GM10248 (cell line): ENCODE measurements at regions not wholly inside any gene's neighbourhood (a gene's known extent, or its start where the extent isn't known, plus 50 kb on each side); places are given as distances from the start of the nearest gene placed in this dataset.

ENCODE experiments used
- CTCF ChIA-PET: fragments of 300-600 bp; sonication (Branson Sonifier 250); formaldehyde crosslinking; extraction: SDS; loops from one replicate; lab custom pipeline; 2021; ENCODE audit warnings: antibody characterized with exemption; lab: Yijun Ruan, JAX
- POLR2A ChIA-PET: fragments of 350-650 bp; sonication (Branson Sonifier 250); formaldehyde crosslinking; extraction: SDS; loops from one replicate; lab custom pipeline; 2020; ENCODE audit warnings: antibody characterized with exemption; lab: Yijun Ruan, JAX
- DNase-seq: peaks from one replicate; pipeline ENCODE4 v3.0.0; 2012; ENCODE audit errors: extremely low spot score
- CTCF ChIP-seq: IDR thresholded peaks from 2 replicates; pipeline ENCODE4 v1.5.1; 2012; ENCODE audit warnings: mild to moderate bottlenecking, low read depth; ENCODE audit errors: extremely low read depth, missing control alignments, control extremely low read depth

GRCh38 chrY:21261158-21261557 is 250.0 kb upstream of the RBMY1B start:
- TF ChIP-seq CTCF = no peak
- POLR2A ChIA-PET = no interaction called here
- no peak for DNase-seq
- CTCF ChIA-PET = no interaction called here

GRCh38 chrY:21266751-21267150 is 244.4 kb upstream of the RBMY1B start:
- POLR2A ChIA-PET = no interaction called here
- DNase-seq = no peak
- TF ChIP-seq CTCF = no peak
- CTCF ChIA-PET = no interaction called here

- DNase-seq = no peak
- ChIA-PET POLR2A (no interaction called here), CTCF (no interaction called here)
- no peak for TF ChIP-seq CTCF
Measured at GRCh38 chrY:21267164-21267563, 244.0 kb upstream of the RBMY1B start.

GRCh38 chrY:21287769-21288168 is 223.4 kb upstream of the RBMY1B start:
- CTCF ChIA-PET = no interaction called here
- DNase-seq = no peak
- TF ChIP-seq CTCF = no peak
- POLR2A ChIA-PET = no interaction called here

- ChIA-PET CTCF (no interaction called here), POLR2A (no interaction called here)
- TF ChIP-seq CTCF = no peak
- DNase-seq = no peak
Measured at GRCh38 chrY:21288908-21289307, 222.2 kb upstream of the RBMY1B start.

GRCh38 chrY:21295206-21295605 is 215.9 kb upstream of the RBMY1B start:
- DNase-seq = no peak
- POLR2A ChIA-PET = interaction anchor here (0.5 kb wide), 1 partner anchor 12 kb away, joined by 3 read pairs; no protein-coding TSS in a partner anchor
- CTCF ChIA-PET = no interaction called here
- TF ChIP-seq CTCF = no peak

- ChIA-PET POLR2A (no interaction called here), CTCF (no interaction called here)
- DNase-seq = no peak
- no peak for TF ChIP-seq CTCF
Measured at GRCh38 chrY:21302278-21302677, 208.9 kb upstream of the RBMY1B start.
